HG03135 (cell line): ENCODE measurements at regions not wholly inside any gene's neighbourhood (a gene's known extent, or its start where the extent isn't known, plus 50 kb on each side); places are given as distances from the start of the nearest gene placed in this dataset.

ENCODE experiments used
- ATAC-seq: cut with Tn5 transposase; IDR thresholded peaks from one replicate; pipeline ENCODE4 v1.9.1; 2021; ENCODE audit warnings: mild to moderate bottlenecking, moderate library complexity; ENCODE audit not compliant: unreplicated experiment

GRCh38 chr21:34022627-34023335, 50.6 kb upstream of the MRPS6 start:
- ATAC-seq, result no peak

- ATAC-seq, result no peak
Observed at GRCh38 chr21:34021726-34022125, 51.7 kb upstream of the MRPS6 start.

GRCh38 chr21:34020983-34021553, 52.3 kb upstream of the MRPS6 start:
- no peak for ATAC-seq

GRCh38 chr21:34020005-34020847, 53.2 kb upstream of the MRPS6 start:
- peak; percentile 43 for ATAC-seq

GRCh38 chr21:34019402-34019801, 54.0 kb upstream of the MRPS6 start:
- ATAC-seq, result no peak

GRCh38 chr21:34018910-34019309, 54.5 kb upstream of the MRPS6 start:
- ATAC-seq, result no peak

GRCh38 chr21:34018185-34018584, 55.2 kb upstream of the MRPS6 start:
- no peak for ATAC-seq

- ATAC-seq, result peak; percentile 38
Observed at GRCh38 chr21:34017039-34017961, 56.1 kb upstream of the MRPS6 start.

- ATAC-seq, result no peak
Observed at GRCh38 chr21:34012640-34013039, 60.7 kb upstream of the MRPS6 start.

- no peak for ATAC-seq
Observed at GRCh38 chr21:34011660-34012059, 61.7 kb upstream of the MRPS6 start.

GRCh38 chr21:34009193-34009592, 64.2 kb upstream of the MRPS6 start:
- ATAC-seq, result no peak

GRCh38 chr21:34008618-34009017, 64.8 kb upstream of the MRPS6 start:
- ATAC-seq, result no peak

GRCh38 chr21:34006611-34007168, 66.7 kb upstream of the MRPS6 start:
- no peak for ATAC-seq

- ATAC-seq, result no peak
Observed at GRCh38 chr21:34004974-34005373, 68.4 kb upstream of the MRPS6 start.

- ATAC-seq, result no peak
Observed at GRCh38 chr21:34004013-34004938, 69.1 kb upstream of the MRPS6 start.

- no peak for ATAC-seq
Observed at GRCh38 chr21:34003428-34003827, 70.0 kb upstream of the MRPS6 start.

GRCh38 chr21:34000375-34000774, 73.0 kb upstream of the MRPS6 start:
- ATAC-seq, result no peak

- no peak for ATAC-seq
Observed at GRCh38 chr21:33998809-33999208, 74.6 kb upstream of the MRPS6 start.

GRCh38 chr21:33998402-33998801, 75.0 kb upstream of the MRPS6 start:
- no peak for ATAC-seq
